Liver (tissue), 3 donors: ENCODE measurements at regions not wholly inside any gene's neighbourhood (a gene's known extent, or its start where the extent isn't known, plus 50 kb on each side); places are given as distances from the start of the nearest gene placed in this dataset.

Experiments used
- CTCF ChIP-seq: fragments of 150-350 bp; IDR thresholded peaks from 2 replicates; pipeline ENCODE4 v1.5.1; 2017; ENCODE audit warnings: improper control_type of control experiment, low read depth, low read length; ENCODE audit not compliant: missing input control
- RAD21 ChIP-seq, 2 donors: IDR thresholded peaks; 2 replicates each; pipeline ENCODE4 v1.6.1; 2016; ENCODE audit warnings: antibody characterized with exemption in 2 of 2, mild to moderate bottlenecking in 2 of 2
- ZBTB33 ChIP-seq: IDR thresholded peaks from 2 replicates; pipeline ENCODE4 v1.6.1; 2016; ENCODE audit warnings: antibody characterized with exemption
- donor health status: healthy.
- donor health status: healthy.

DNA sequence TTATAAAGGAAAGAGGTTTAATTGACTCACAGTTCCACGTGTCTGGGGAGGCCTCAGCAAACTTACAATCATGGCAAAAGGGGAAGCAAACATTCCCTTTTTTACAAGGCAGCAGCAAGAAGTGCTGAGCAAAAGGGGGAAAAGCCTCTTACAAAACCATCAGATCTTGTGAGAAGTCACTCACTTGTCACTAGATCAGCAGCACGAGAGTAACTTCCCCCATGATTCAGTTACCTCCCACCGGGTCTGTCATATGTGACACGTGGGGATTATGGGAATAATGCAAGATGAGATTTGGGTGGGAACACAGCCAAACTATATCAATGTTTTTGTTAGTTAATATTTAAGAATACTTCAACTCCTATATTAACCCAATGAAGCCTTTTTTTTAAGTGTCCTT is 275.2 kb upstream of the CDH9 start:
- TF ChIP-seq RAD21 (IDR thresholded peaks at IDR 0.05), result no peak
- TF ChIP-seq CTCF, result no peak
- TF ChIP-seq ZBTB33, result no peak
